CD1c-positive myeloid dendritic cell (primary cell): ENCODE measurements at regions not wholly inside any gene's neighbourhood (a gene's known extent, or its start where the extent isn't known, plus 50 kb on each side); places are given as distances from the start of the nearest gene placed in this dataset.

Source experiments
- DNase-seq: peaks from one replicate; pipeline ENCODE4 v3.0.0-alpha.2; 2016; ENCODE audit errors: extremely low spot score

GRCh38 chr20:11350126-11351005 lies 567.3 kb upstream of the BTBD3 start:
- DNase-seq = no peak

- DNase-seq = no peak
These were observed 565.7 kb upstream of the BTBD3 start for GRCh38 chr20:11352041-11352440.

- no peak for DNase-seq
These were observed 562.8 kb upstream of the BTBD3 start for GRCh38 chr20:11354846-11355245.

DNA sequence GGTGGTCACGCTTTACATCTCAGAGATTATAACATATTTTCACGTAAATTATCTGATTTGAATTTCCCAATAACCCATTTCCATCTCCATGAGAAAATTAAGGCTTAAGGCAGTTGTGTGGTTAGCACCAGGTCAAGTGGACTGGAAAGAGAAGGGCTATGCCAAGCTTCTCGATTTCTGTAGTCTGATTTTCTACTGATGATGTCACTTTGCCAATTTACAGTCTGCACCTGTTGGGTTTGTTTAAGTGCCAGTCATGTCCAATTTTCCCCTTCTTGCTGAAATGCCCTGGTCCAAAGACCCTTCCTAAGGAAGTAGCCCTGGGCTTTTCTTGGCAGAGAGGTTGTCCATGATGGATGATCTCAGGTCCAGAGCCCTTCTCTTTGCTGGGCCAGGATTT lies 562.3 kb upstream of the BTBD3 start:
- DNase-seq = no peak

- no peak for DNase-seq
These were observed 561.6 kb upstream of the BTBD3 start for GRCh38 chr20:11356061-11356460.

DNA sequence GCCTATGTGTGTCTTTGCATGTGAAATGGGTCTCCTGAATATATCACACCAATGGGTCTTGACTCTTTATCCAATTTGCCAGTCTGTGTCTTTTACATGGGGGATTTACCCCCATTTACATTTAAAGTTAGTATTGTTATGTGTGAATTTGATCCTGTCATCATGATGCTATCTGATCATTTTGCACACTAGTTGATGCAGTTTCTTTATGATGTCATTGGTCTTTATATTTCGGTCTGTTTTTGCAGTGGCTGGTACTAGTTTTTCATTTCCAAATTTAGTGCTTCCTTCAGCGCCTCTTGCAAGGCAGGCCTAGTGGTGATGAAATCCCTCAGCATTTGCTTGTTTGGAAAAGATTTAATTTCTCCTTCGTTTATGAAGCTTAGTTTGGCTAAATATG lies 555.2 kb upstream of the BTBD3 start:
- no peak for DNase-seq

DNA sequence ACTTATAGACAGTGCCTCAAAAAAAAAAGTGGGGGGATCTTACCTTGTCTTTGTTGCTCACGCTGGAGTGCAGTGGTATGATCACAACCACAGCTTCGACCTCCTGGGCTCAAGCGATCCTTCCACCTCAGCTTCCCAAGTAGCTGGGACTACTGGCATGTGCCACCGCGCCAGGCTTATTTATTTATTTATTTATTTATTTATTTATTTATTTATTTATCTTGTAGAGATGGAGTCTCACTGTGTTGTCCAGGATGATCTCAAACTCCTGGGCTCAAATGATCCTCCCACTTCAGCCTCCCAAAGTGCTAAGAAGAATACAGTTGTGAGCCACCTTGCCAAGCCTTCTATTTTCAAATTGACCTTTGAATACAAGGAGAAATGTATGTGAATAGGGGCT lies 553.0 kb upstream of the BTBD3 start:
- no peak for DNase-seq

- no peak for DNase-seq
These were observed 551.0 kb upstream of the BTBD3 start for GRCh38 chr20:11366660-11367059.

GRCh38 chr20:11368499-11368898 lies 549.2 kb upstream of the BTBD3 start:
- no peak for DNase-seq

- no peak for DNase-seq
These were observed 548.6 kb upstream of the BTBD3 start for GRCh38 chr20:11368965-11369711.

DNA sequence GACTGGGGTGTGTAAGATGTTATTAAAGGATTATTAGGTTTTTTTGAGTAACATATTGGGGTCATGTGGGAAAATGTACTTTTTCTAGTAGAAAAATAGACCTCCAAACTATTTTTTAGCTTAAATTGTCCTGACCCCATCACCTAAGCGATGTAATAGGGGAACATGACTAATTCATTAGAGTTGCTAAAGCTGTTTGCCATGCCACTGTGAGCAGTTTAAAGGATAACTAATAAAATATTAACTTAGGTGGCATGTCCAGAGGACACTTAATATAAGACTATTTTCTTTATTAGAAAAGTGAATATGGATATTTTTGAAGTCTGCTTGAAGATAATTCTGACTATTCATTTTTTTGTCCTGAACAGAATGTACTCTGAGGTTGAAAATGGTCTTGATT lies 545.9 kb upstream of the BTBD3 start:
- no peak for DNase-seq

GRCh38 chr20:11372876-11373790 lies 544.6 kb upstream of the BTBD3 start:
- DNase-seq = no peak

DNA sequence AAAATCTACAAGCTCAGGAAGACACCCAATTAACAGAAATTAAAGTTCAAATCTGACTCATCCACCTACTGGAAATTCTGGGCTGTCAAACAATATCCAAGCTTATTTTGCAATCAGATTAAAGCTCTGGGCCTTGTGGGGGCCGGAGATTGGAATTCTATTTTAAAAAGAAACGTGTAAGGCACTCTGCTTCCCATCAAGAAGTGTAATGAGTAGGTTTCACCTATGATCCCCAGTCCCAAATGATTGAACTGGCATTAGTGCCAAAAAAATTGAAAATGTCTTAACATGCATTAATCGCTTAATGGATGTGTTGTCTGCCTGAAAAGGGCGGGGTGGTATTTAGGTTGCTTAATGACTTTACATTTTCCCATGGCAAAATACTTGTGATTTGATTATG lies 542.4 kb upstream of the BTBD3 start:
- no peak for DNase-seq

DNA sequence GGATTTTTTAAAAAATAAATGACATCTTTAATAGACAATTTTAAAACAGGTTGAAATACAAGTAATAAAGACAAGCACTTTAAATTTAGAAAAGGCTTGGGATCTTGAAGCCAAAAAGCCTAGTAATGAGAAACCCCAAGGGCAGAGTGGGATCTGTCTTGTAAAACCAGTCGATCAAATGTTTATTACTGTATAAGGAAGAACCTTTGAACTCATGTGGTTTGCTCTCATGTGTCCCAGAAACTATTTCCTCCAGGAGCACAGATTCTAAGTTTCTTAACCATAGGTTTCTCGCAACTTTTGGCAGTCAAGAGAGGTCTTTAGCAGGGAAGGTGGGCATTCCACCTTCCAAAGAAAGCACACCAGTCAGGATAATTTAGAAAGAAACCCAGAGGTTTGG lies 541.7 kb upstream of the BTBD3 start:
- DNase-seq = no peak

DNA sequence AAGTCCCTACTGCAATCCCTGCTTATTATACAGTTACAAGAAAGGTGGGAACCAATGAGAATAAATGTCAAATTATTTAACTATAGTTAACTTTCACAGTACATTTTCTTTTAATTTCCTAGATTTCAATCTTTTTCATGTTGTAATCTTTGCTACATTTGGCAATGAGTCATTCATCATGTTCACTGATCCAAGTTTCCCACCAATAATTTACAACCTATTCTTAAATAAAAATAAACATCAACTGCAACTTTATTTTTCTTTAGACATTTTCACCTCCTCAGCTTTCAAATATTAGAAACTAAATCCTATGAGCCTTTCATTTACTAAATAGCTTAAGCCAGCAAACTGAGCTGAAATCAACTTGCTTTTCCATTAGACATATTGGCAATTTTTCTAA lies 541.3 kb upstream of the BTBD3 start:
- DNase-seq = no peak

GRCh38 chr20:11376998-11377397 lies 540.7 kb upstream of the BTBD3 start:
- DNase-seq = no peak

DNA sequence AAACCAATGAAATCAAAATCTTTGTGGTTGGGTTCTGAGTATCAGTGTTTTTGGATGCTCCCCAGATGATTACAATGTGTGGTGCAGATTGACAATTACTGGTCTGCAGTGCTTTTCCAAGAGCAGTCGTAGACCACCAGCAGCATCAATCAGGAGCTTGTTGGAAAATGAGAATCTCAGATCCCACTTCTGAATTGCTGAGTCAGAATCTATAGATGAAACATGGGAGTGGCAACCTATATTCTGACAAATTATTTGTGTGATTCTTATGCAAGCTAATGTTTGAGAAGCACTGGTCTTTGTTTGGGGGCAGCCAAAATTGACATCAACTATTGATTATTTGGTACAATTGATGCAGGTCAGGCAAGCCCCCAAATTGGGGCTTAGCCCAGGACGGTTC lies 539.9 kb upstream of the BTBD3 start:
- DNase-seq = no peak

- no peak for DNase-seq
These were observed 539.4 kb upstream of the BTBD3 start for GRCh38 chr20:11378252-11378651.

DNA sequence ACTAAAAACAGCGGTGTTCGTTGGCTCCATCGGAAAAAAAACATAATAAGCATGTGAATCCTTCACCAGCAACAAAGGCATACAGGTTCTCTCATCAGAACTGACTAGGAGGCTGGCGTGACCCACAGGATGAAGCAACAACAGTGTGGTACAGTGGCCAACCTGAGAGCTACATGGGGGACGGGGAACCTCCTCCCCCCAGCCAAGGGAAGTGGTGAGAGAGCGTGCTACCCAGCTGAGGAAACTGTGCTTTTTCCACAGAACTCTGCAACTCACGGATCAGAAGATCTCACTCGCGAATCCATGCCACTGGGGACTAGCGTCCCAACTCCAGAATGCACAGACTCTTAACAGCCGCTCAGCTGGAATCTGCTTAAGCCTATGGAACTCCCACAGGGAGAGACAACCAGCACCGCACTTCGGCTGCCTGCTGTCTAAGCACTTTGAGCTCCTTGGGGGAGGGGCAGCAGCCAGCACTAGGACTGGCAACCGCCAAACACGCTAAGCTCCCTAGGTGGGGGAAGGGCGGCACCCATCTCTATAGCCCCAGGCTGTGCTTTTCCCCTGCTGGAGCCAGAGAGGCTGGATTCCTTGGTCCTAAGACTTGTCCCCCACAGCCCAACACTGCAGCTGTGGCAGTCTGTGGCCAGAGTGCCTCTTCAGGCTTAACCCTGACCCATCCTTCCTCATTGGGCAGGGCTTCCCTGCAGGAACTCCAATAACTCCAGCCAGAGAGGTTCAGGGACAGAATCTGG lies 538.3 kb upstream of the BTBD3 start:
- DNase-seq = no peak

- DNase-seq = no peak
These were observed 537.4 kb upstream of the BTBD3 start for GRCh38 chr20:11380283-11380682.

- DNase-seq = no peak
These were observed 530.4 kb upstream of the BTBD3 start for GRCh38 chr20:11387189-11387754.
